IPS-NIHi7 (cell line): ENCODE measurements at regions not wholly inside any gene's neighbourhood (a gene's known extent, or its start where the extent isn't known, plus 50 kb on each side); places are given as distances from the start of the nearest gene placed in this dataset.

ENCODE experiments used
- DNase-seq: peaks from one replicate; pipeline ENCODE4 v3.0.0; 2012; ENCODE audit warnings: mixed read lengths; ENCODE audit errors: extremely low spot score

- no peak for DNase-seq
These were observed 103.4 kb downstream of the IL20RB start for GRCh38 chr3:137061186-137061585.

GRCh38 chr3:137062250-137062649, 104.5 kb downstream of the IL20RB start:
- no peak for DNase-seq

GRCh38 chr3:137065381-137065780, 107.6 kb downstream of the IL20RB start:
- peak; percentile 55 for DNase-seq

- DNase-seq: no peak
These were observed 108.3 kb downstream of the IL20RB start for GRCh38 chr3:137066092-137066491.

- no peak for DNase-seq
These were observed 113.3 kb downstream of the IL20RB start for GRCh38 chr3:137071104-137071503.

GRCh38 chr3:137075020-137075419, 117.2 kb downstream of the IL20RB start:
- DNase-seq: no peak

- no peak for DNase-seq
These were observed 120.3 kb downstream of the IL20RB start for GRCh38 chr3:137078040-137078439.

GRCh38 chr3:137079571-137079970, 121.8 kb downstream of the IL20RB start:
- no peak for DNase-seq

GRCh38 chr3:137081711-137082110, 123.9 kb downstream of the IL20RB start:
- no peak for DNase-seq

- no peak for DNase-seq
These were observed 125.0 kb downstream of the IL20RB start for GRCh38 chr3:137082763-137083162.

- no peak for DNase-seq
These were observed 125.5 kb downstream of the IL20RB start for GRCh38 chr3:137083332-137083731.

GRCh38 chr3:137084586-137084985, 126.8 kb downstream of the IL20RB start:
- DNase-seq: no peak

- DNase-seq: no peak
These were observed 139.6 kb downstream of the IL20RB start for GRCh38 chr3:137097386-137097785.

- DNase-seq: no peak
These were observed 140.1 kb downstream of the IL20RB start for GRCh38 chr3:137097852-137098251.

GRCh38 chr3:137099364-137100219, 141.8 kb downstream of the IL20RB start:
- DNase-seq: no peak

- no peak for DNase-seq
These were observed 142.5 kb downstream of the IL20RB start for GRCh38 chr3:137100326-137100725.

GRCh38 chr3:137103739-137104138, 146.0 kb downstream of the IL20RB start:
- DNase-seq: no peak

GRCh38 chr3:137105277-137105977, 147.6 kb downstream of the IL20RB start:
- peak; percentile 72 for DNase-seq

- no peak for DNase-seq
These were observed 148.9 kb downstream of the IL20RB start for GRCh38 chr3:137106612-137107240.

- DNase-seq: no peak
These were observed 151.1 kb downstream of the IL20RB start for GRCh38 chr3:137108699-137109440.

- DNase-seq: peak; percentile 52
These were observed 152.7 kb downstream of the IL20RB start for GRCh38 chr3:137110392-137110996.
